Ovary (tissue), 7 donors: ENCODE measurements at regions not wholly inside any gene's neighbourhood (a gene's known extent, or its start where the extent isn't known, plus 50 kb on each side); places are given as distances from the start of the nearest gene placed in this dataset.

Experiments
- DNase-seq, 5 donors: peaks; one replicate each; pipeline ENCODE4 v3.0.0-alpha.2; 2019 to 2020
- H3K27ac ChIP-seq, 2 donors: fragments of 200-600 bp; one replicate each; pipeline versions ENCODE4 v1.5.1 to v1.8.0; 2019 to 2022
- H3K27me3 ChIP-seq: fragments of 200-600 bp; one replicate; pipeline ENCODE4 v1.8.0; 2022
- H3K36me3 ChIP-seq: fragments of 200-600 bp; sonication (generic); one replicate; pipeline ENCODE4 v1.5.1; 2019
- H3K4me1 ChIP-seq: one replicate; pipeline ENCODE4 v1.8.1; 2013; ENCODE audit warnings: mild to moderate bottlenecking, moderate library complexity; ENCODE audit not compliant: insufficient read depth
- H3K4me3 ChIP-seq: fragments of 200-600 bp; sonication (generic); one replicate; pipeline ENCODE4 v1.5.1; 2017
- H3K9me3 ChIP-seq, 2 donors: fragments of 200-600 bp in 1 of 2; sonication (generic) in 1 of 2; one replicate each; pipeline versions ENCODE4 v1.5.1 to v1.8.1; 2013 to 2019; ENCODE audit warnings: mild to moderate bottlenecking in 1 of 2, moderate library complexity in 1 of 2
- CTCF ChIP-seq, 3 donors: fragments of 450-650 bp in 2 of 3; fragments of 200-600 bp in 1 of 3; IDR thresholded peaks; one replicate each; pipeline versions ENCODE4 v1.5.1 to v1.8.0; 2016 to 2022; ENCODE audit warnings: antibody characterized with exemption in 3 of 3, mild to moderate bottlenecking in 1 of 3
- EP300 ChIP-seq: sonication (generic); formaldehyde crosslinking; IDR thresholded peaks from one replicate; pipeline ENCODE4 v1.6.1; 2017; ENCODE audit warnings: antibody characterized with exemption
- POLR2A ChIP-seq: fragments of 450-650 bp; IDR thresholded peaks from one replicate; pipeline ENCODE4 v1.6.1; 2017; ENCODE audit warnings: antibody characterized with exemption, mild to moderate bottlenecking, moderate library complexity
- WGBS, 3 donors: extraction: QIAGEN DNeasy Blood & Tissue Kit in 1 of 3; methylation state at CpG; one replicate each; pipeline versions ENCODE4 v1.1.5 to v1.1.7; 2013 to 2017; 5-methylcytosine and 5-hydroxymethylcytosine counted together
- intact Hi-C, 4 donors: fragments of 100-400 bp; cut with DNase I; formaldehyde crosslinking; loops; one replicate each; pipeline versions ENCODE4 v1.11.0 to v1.15.1; 2022 to 2023
- donor health status: DM: no; HTN: no; CAD: no; lungs with moderate emphysema.
- donor health status: DM: no; HTN: no; CAD: no.
- donor health status: Bipolar disorder and iron deficiency.
- donor health status: DM: no; HTN: no; CAD: no.
- donor health status: DM: yes; HTN: yes; CAD: no.

- Histone ChIP-seq H3K36me3 (no peaks in the 10 kb centered on the region), H3K4me1 (no peaks in the 10 kb centered on the region), H3K27ac (no peak overlapping the region), H3K27me3 (peaks cover 2% of the 10 kb centered on the region), H3K9me3 (no peaks in the 10 kb centered on the region), H3K4me3 (no peak overlapping the region)
- intact Hi-C loops: no loop called here
- TF ChIP-seq EP300 (no peak), CTCF (IDR thresholded peaks at IDR 0.05) (no peak), POLR2A (no peak)
- WGBS, 3 donors: 92 to 94% (median 94%) methylated on average over 3 of the region's 3 CpGs
- no peak for DNase-seq
These were observed 445.7 kb downstream of the CDH2 start for GRCh38 chr18:27731211-27731610.

- H3K27ac ChIP-seq: no peak overlapping the region
- no peaks in the 10 kb centered on the region for H3K36me3 ChIP-seq
- no peaks in the 10 kb centered on the region for H3K4me1 ChIP-seq
- no peak overlapping the region for H3K4me3 ChIP-seq
- no peak for DNase-seq
- peaks cover 2% of the 10 kb centered on the region for H3K27me3 ChIP-seq
- no peak for TF ChIP-seq EP300
- no peak for TF ChIP-seq POLR2A
- TF ChIP-seq CTCF (IDR thresholded peaks at IDR 0.05): no peak
- intact Hi-C loops: no loop called here
- H3K9me3 ChIP-seq: no peaks in the 10 kb centered on the region
These were observed 448.3 kb downstream of the CDH2 start for GRCh38 chr18:27728659-27729058.

- Histone ChIP-seq H3K4me1 (no peaks in the 10 kb centered on the region), H3K36me3 (no peaks in the 10 kb centered on the region), H3K4me3 (no peak overlapping the region), H3K27ac (no peak overlapping the region), H3K27me3 (no peaks in the 10 kb centered on the region), H3K9me3 (no peaks in the 10 kb centered on the region)
- no peak for DNase-seq
- TF ChIP-seq CTCF (IDR thresholded peaks at IDR 0.05) (no peak), EP300 (no peak), POLR2A (no peak)
- intact Hi-C loops: no loop called here
- WGBS, 3 donors: 34 to 49% (median 36%) methylated on average over 2 of the region's 2 CpGs
These were observed 452.6 kb downstream of the CDH2 start for GRCh38 chr18:27724362-27724761.

GRCh38 chr18:27723168-27723567 is 453.8 kb downstream of the CDH2 start:
- Histone ChIP-seq H3K9me3 (no peaks in the 10 kb centered on the region), H3K36me3 (no peaks in the 10 kb centered on the region), H3K4me3 (no peak overlapping the region), H3K4me1 (no peaks in the 10 kb centered on the region), H3K27ac (no peak overlapping the region), H3K27me3 (no peaks in the 10 kb centered on the region)
- no peak for DNase-seq
- TF ChIP-seq EP300 (no peak), CTCF (IDR thresholded peaks at IDR 0.05) (no peak), POLR2A (no peak)
- intact Hi-C loops: no loop called here
- 66 to 81% (median 77%) methylated on average over 1 of the region's 1 CpG for WGBS, 3 donors

- intact Hi-C loops: no loop called here
- Histone ChIP-seq H3K4me1 (no peaks in the 10 kb centered on the region), H3K27ac (no peak overlapping the region), H3K4me3 (no peak overlapping the region), H3K36me3 (no peaks in the 10 kb centered on the region), H3K27me3 (no peaks in the 10 kb centered on the region), H3K9me3 (no peaks in the 10 kb centered on the region)
- no peak for DNase-seq
- 83 to 91% (median 89%) methylated on average over 6 of the region's 6 CpGs for WGBS, 3 donors
- no peak for TF ChIP-seq POLR2A
- TF ChIP-seq CTCF (IDR thresholded peaks at IDR 0.05): no peak
- TF ChIP-seq EP300: no peak
These were observed 457.2 kb downstream of the CDH2 start for GRCh38 chr18:27719680-27720079.
